ENCODE measurements at regions not wholly inside any gene's neighbourhood (a gene's known extent, or its start where the extent isn't known, plus 50 kb on each side); places are given as distances from the start of the nearest gene placed in this dataset.

DNA sequence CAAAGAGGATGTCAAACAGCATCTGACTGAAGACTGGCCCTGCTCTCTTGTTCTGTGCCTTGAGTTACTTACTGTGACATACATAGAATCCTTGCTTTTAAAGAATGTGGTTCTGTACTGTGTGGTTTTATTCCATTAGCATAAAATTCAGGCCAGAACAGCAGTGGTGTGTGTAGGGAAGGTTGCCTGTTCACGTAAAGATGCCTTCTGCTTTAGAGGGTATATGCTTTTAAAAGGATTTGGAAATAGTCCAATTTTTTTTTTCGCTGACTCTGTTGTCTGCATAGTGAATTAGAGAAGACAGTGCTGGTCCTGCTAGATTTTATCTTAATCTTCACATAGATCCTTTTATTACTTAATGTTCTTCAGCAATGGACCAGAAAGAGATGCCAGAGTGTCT lies 470.8 kb upstream of the SEMA3A start:
- Histone ChIP-seq H3K27me3 (no peaks in the 10 kb centered on the region), H3K9me3 (replicated peaks in 1 of 3) (no peaks in the 10 kb centered on the region), H3K27ac (no peak overlapping the region), H3K4me3 (no peak overlapping the region), H3K4me1 (replicated peaks in 1 of 2) (no peaks in the 10 kb centered on the region), H3K36me3 (replicated peaks in 1 of 2) (no peaks in the 10 kb centered on the region)
- DNase-seq, result no peak
- 78 to 95% (median 84%) methylated on average over 2 of the region's 2 CpGs for WGBS, 4 donors
- TF ChIP-seq POLR2A (IDR thresholded peaks at IDR 0.05), result no peak
- TF ChIP-seq, protein P1, sequence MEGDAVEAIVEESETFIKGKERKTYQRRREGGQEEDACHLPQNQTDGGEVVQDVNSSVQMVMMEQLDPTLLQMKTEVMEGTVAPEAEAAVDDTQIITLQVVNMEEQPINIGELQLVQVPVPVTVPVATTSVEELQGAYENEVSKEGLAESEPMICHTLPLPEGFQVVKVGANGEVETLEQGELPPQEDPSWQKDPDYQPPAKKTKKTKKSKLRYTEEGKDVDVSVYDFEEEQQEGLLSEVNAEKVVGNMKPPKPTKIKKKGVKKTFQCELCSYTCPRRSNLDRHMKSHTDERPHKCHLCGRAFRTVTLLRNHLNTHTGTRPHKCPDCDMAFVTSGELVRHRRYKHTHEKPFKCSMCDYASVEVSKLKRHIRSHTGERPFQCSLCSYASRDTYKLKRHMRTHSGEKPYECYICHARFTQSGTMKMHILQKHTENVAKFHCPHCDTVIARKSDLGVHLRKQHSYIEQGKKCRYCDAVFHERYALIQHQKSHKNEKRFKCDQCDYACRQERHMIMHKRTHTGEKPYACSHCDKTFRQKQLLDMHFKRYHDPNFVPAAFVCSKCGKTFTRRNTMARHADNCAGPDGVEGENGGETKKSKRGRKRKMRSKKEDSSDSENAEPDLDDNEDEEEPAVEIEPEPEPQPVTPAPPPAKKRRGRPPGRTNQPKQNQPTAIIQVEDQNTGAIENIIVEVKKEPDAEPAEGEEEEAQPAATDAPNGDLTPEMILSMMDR (IDR thresholded peaks at IDR 0.05), result no peak
- intact Hi-C loops (cut with DNase I), result no loop called here

DNA sequence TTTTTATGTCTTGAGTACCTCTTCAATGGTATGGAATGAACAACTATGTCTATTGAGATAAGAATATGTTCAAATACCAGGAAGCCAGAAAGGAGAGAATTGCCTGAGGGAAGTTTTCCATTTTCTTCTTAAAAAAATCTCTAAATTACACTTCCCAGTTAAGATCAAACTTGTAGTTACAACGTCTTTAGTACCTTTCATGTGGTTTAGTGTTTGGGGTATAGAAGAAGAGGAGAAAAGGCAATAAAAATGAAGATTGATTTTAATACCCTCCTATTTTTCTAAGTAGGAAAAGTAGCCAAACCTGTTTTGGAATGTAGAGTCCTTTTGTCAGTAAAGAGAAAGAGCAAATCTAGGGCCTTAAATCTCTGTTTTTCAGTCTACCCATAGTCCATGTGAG lies 470.0 kb upstream of the SEMA3A start:
- Histone ChIP-seq H3K4me3 (no peak overlapping the region), H3K27me3 (no peaks in the 10 kb centered on the region), H3K4me1 (replicated peaks in 1 of 2) (no peaks in the 10 kb centered on the region), H3K36me3 (replicated peaks in 1 of 2) (no peaks in the 10 kb centered on the region), H3K9me3 (replicated peaks in 1 of 3) (no peaks in the 10 kb centered on the region), H3K27ac (no peak overlapping the region)
- intact Hi-C loops (cut with DNase I), result no loop called here
- TF ChIP-seq, protein P1 (IDR thresholded peaks at IDR 0.05), result no peak
- TF ChIP-seq POLR2A (IDR thresholded peaks at IDR 0.05), result no peak
- WGBS, 4 donors, result 67 to 86% (median 78%) methylated on average over 1 of the region's 1 CpG
- no peak for DNase-seq

DNA sequence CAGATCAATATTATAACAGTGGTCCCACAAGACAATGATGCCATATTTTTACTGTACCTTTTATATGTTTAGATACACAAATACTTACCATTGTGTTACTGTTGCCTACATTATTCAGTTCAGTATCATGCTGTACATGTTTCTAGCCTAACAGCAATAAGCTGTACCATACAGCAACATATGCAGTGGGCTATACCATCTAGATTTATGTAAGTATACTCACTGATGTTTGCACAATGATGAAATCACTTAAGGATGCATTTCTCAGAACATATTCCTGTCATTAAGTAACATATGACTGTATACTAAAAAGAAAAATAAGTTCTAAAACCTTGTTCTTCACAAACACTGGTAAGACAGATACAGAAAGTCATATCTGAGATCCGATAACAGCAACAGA lies 468.6 kb upstream of the SEMA3A start:
- no peak overlapping the region for H3K4me3 ChIP-seq
- 48 to 77% (median 66%) methylated on average over 1 of the region's 1 CpG for WGBS, 4 donors
- H3K4me1 ChIP-seq (replicated peaks in 1 of 2), result no peaks in the 10 kb centered on the region
- no peaks in the 10 kb centered on the region for H3K36me3 ChIP-seq (replicated peaks in 1 of 2)
- no peak overlapping the region for H3K27ac ChIP-seq
- H3K9me3 ChIP-seq (replicated peaks in 1 of 3), result no peaks in the 10 kb centered on the region
- DNase-seq, result no peak
- no peaks in the 10 kb centered on the region for H3K27me3 ChIP-seq
- intact Hi-C loops (cut with DNase I), result no loop called here
- TF ChIP-seq, protein P1 (IDR thresholded peaks at IDR 0.05), result no peak
- no peak for TF ChIP-seq POLR2A (IDR thresholded peaks at IDR 0.05)

DNA sequence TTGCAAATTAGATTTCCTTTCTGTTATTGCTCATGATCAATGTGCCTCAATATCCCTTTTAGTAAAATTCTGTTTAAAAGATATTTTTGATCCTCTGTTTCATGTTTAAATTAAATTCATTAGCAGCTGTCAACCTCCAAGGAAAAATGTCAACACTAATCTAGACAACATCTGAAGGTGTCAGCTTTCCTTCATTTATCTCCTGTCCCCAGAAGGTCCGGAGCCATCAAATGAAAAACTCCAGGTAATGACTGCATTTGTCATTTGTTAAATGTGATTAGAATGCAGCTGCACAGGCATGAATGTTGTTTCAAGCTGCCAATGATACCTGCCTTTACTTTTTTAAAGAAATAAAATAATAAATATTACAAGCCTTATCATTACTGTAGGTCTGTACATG lies 463.7 kb upstream of the SEMA3A start:
- intact Hi-C loops (cut with DNase I), result no loop called here
- Histone ChIP-seq H3K4me1 (replicated peaks in 1 of 2) (no peaks in the 10 kb centered on the region), H3K27ac (no peak overlapping the region), H3K9me3 (replicated peaks in 1 of 3) (no peaks in the 10 kb centered on the region), H3K4me3 (no peak overlapping the region), H3K36me3 (replicated peaks in 1 of 2) (no peaks in the 10 kb centered on the region), H3K27me3 (no peaks in the 10 kb centered on the region)
- 66 to 80% (median 78%) methylated on average over 1 of the region's 1 CpG for WGBS, 4 donors
- DNase-seq, result no peak
- no peak for TF ChIP-seq POLR2A (IDR thresholded peaks at IDR 0.05)
- TF ChIP-seq, protein P1 (IDR thresholded peaks at IDR 0.05), result no peak
